ENCODE measurements at regions not wholly inside any gene's neighbourhood (a gene's known extent, or its start where the extent isn't known, plus 50 kb on each side); places are given as distances from the start of the nearest gene placed in this dataset.

GRCh38 chr2:129428086-129428660, 551.3 kb upstream of the RAB6C start:
- DNase-seq (ENCODE audit: low read depth in 2 of 2) = no peak

- no peak for DNase-seq (ENCODE audit: low read depth in 2 of 2)
Measured at GRCh38 chr2:129430911-129431310, 548.6 kb upstream of the RAB6C start.

- no peak for DNase-seq (ENCODE audit: low read depth in 2 of 2)
Measured at GRCh38 chr2:129431881-129432280, 547.6 kb upstream of the RAB6C start.

GRCh38 chr2:129436809-129437208, 542.7 kb upstream of the RAB6C start:
- DNase-seq (ENCODE audit: low read depth in 2 of 2) = no peak

GRCh38 chr2:129437725-129438124, 541.7 kb upstream of the RAB6C start:
- DNase-seq (ENCODE audit: low read depth in 2 of 2) = no peak

- DNase-seq (ENCODE audit: low read depth in 2 of 2) = no peak
Measured at GRCh38 chr2:129438501-129439057, 540.9 kb upstream of the RAB6C start.

- DNase-seq (ENCODE audit: low read depth in 2 of 2) = no peak
Measured at GRCh38 chr2:129439406-129440302, 539.8 kb upstream of the RAB6C start.

GRCh38 chr2:129441610-129442009, 537.9 kb upstream of the RAB6C start:
- no peak for DNase-seq (ENCODE audit: low read depth in 2 of 2)

GRCh38 chr2:129443235-129443864, 536.1 kb upstream of the RAB6C start:
- no peak for DNase-seq (ENCODE audit: low read depth in 2 of 2)

GRCh38 chr2:129443865-129444739, 535.4 kb upstream of the RAB6C start:
- DNase-seq (ENCODE audit: low read depth in 2 of 2) = no peak

GRCh38 chr2:129444751-129445150, 534.7 kb upstream of the RAB6C start:
- DNase-seq (ENCODE audit: low read depth in 2 of 2) = no peak

GRCh38 chr2:129456691-129457090, 522.8 kb upstream of the RAB6C start:
- DNase-seq (ENCODE audit: low read depth in 2 of 2) = no peak

- no peak for DNase-seq (ENCODE audit: low read depth in 2 of 2)
Measured at GRCh38 chr2:129457277-129457818, 522.1 kb upstream of the RAB6C start.

GRCh38 chr2:129458006-129458405, 521.5 kb upstream of the RAB6C start:
- no peak for DNase-seq (ENCODE audit: low read depth in 2 of 2)

GRCh38 chr2:129458436-129458835, 521.0 kb upstream of the RAB6C start:
- no peak for DNase-seq (ENCODE audit: low read depth in 2 of 2)

GRCh38 chr2:129459200-129459876, 520.1 kb upstream of the RAB6C start:
- DNase-seq (ENCODE audit: low read depth in 2 of 2) = no peak

GRCh38 chr2:129459881-129460280, 519.6 kb upstream of the RAB6C start:
- DNase-seq (ENCODE audit: low read depth in 2 of 2) = no peak

GRCh38 chr2:129460299-129461198, 518.9 kb upstream of the RAB6C start:
- no peak for DNase-seq (ENCODE audit: low read depth in 2 of 2)

- no peak for DNase-seq (ENCODE audit: low read depth in 2 of 2)
Measured at GRCh38 chr2:129462349-129462748, 517.1 kb upstream of the RAB6C start.

GRCh38 chr2:129462967-129463366, 516.5 kb upstream of the RAB6C start:
- no peak for DNase-seq (ENCODE audit: low read depth in 2 of 2)
